ENCODE measurements at regions not wholly inside any gene's neighbourhood (a gene's known extent, or its start where the extent isn't known, plus 50 kb on each side); places are given as distances from the start of the nearest gene placed in this dataset.
A peak's percentile ranks its signal among the peaks of the same experiment; 100 is the strongest.

- H3K4me1 ChIP-seq (ENCODE audit: control insufficient read depth, extremely low read depth, insufficient read depth, low read length): no peaks in the 10 kb centered on the region
- H3K4me2 ChIP-seq (ENCODE audit: extremely low read depth, insufficient read depth, low read length): no peak overlapping the region
These were observed 288.7 kb upstream of the INTU start for GRCh38 chr4:127344071-127344470.

GRCh38 chr4:127347936-127348335, 284.8 kb upstream of the INTU start:
- no peaks in the 10 kb centered on the region for H3K27me3 ChIP-seq (ENCODE audit: control insufficient read depth, insufficient read depth, low read length)
- H3K4me3 ChIP-seq (replicated peaks in 1 of 4; ENCODE audit: control extremely low read depth in 1 of 4, insufficient read depth in 1 of 4, low read depth in 3 of 4, low read length in 4 of 4): no peak overlapping the region
- no peak overlapping the region for H2AFZ ChIP-seq (ENCODE audit: low read length)
- no peaks in the 10 kb centered on the region for H3K36me3 ChIP-seq (ENCODE audit: control insufficient read depth, insufficient read depth, low read length)
- no peak overlapping the region for H3K9ac ChIP-seq (ENCODE audit: insufficient read depth, low read length)
- H3K4me2 ChIP-seq (ENCODE audit: extremely low read depth, insufficient read depth, low read length): no peak overlapping the region
- no peaks in the 10 kb centered on the region for H3K4me1 ChIP-seq (ENCODE audit: control insufficient read depth, extremely low read depth, insufficient read depth, low read length)
- H3K9me3 ChIP-seq (ENCODE audit: control insufficient read depth, insufficient read depth, low read depth, low read length): no peaks in the 10 kb centered on the region
- H4K20me1 ChIP-seq (ENCODE audit: control insufficient read depth, extremely low read depth, insufficient read depth, low read length): no peaks in the 10 kb centered on the region
- TF ChIP-seq, protein P1, sequence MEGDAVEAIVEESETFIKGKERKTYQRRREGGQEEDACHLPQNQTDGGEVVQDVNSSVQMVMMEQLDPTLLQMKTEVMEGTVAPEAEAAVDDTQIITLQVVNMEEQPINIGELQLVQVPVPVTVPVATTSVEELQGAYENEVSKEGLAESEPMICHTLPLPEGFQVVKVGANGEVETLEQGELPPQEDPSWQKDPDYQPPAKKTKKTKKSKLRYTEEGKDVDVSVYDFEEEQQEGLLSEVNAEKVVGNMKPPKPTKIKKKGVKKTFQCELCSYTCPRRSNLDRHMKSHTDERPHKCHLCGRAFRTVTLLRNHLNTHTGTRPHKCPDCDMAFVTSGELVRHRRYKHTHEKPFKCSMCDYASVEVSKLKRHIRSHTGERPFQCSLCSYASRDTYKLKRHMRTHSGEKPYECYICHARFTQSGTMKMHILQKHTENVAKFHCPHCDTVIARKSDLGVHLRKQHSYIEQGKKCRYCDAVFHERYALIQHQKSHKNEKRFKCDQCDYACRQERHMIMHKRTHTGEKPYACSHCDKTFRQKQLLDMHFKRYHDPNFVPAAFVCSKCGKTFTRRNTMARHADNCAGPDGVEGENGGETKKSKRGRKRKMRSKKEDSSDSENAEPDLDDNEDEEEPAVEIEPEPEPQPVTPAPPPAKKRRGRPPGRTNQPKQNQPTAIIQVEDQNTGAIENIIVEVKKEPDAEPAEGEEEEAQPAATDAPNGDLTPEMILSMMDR (conservative IDR thresholded peaks at IDR 0.05 in 1 of 2, IDR thresholded peaks at IDR 0.05 in 1 of 2; ENCODE audit: low read depth in 1 of 2, low read length in 2 of 2): no peak
- no peak for TF ChIP-seq EZH2 (IDR thresholded peaks at IDR 0.05; ENCODE audit: low read length, missing control alignments)
- no peaks in the 10 kb centered on the region for H3K79me2 ChIP-seq (ENCODE audit: control insufficient read depth, insufficient read depth, low read length)
- H3K27ac ChIP-seq (ENCODE audit: insufficient read depth, low read length): no peak overlapping the region
- no peak for DNase-seq (ENCODE audit: low read depth in 2 of 2)

More at GRCh38 chr4:127344071-127344470, 288.7 kb upstream of the INTU start:
- Histone ChIP-seq H2AFZ (ENCODE audit: low read length) (no peak overlapping the region), H3K9ac (ENCODE audit: insufficient read depth, low read length) (no peak overlapping the region), H4K20me1 (ENCODE audit: control insufficient read depth, extremely low read depth, insufficient read depth, low read length) (no peaks in the 10 kb centered on the region), H3K27me3 (ENCODE audit: control insufficient read depth, insufficient read depth, low read length) (no peaks in the 10 kb centered on the region), H3K36me3 (ENCODE audit: control insufficient read depth, insufficient read depth, low read length) (no peaks in the 10 kb centered on the region), H3K9me3 (ENCODE audit: control insufficient read depth, insufficient read depth, low read depth, low read length) (no peaks in the 10 kb centered on the region), H3K27ac (ENCODE audit: insufficient read depth, low read length) (no peak overlapping the region), H3K4me3 (replicated peaks in 1 of 4; ENCODE audit: control extremely low read depth in 1 of 4, insufficient read depth in 1 of 4, low read depth in 3 of 4, low read length in 4 of 4) (no peak overlapping the region), H3K79me2 (ENCODE audit: control insufficient read depth, insufficient read depth, low read length) (no peaks in the 10 kb centered on the region)
- no peak for DNase-seq (ENCODE audit: low read depth in 2 of 2)
- TF ChIP-seq, protein P1 (conservative IDR thresholded peaks at IDR 0.05 in 1 of 2, IDR thresholded peaks at IDR 0.05 in 1 of 2; ENCODE audit: low read depth in 1 of 2, low read length in 2 of 2): no peak
- TF ChIP-seq EZH2 (IDR thresholded peaks at IDR 0.05; ENCODE audit: low read length, missing control alignments): no peak

DNA sequence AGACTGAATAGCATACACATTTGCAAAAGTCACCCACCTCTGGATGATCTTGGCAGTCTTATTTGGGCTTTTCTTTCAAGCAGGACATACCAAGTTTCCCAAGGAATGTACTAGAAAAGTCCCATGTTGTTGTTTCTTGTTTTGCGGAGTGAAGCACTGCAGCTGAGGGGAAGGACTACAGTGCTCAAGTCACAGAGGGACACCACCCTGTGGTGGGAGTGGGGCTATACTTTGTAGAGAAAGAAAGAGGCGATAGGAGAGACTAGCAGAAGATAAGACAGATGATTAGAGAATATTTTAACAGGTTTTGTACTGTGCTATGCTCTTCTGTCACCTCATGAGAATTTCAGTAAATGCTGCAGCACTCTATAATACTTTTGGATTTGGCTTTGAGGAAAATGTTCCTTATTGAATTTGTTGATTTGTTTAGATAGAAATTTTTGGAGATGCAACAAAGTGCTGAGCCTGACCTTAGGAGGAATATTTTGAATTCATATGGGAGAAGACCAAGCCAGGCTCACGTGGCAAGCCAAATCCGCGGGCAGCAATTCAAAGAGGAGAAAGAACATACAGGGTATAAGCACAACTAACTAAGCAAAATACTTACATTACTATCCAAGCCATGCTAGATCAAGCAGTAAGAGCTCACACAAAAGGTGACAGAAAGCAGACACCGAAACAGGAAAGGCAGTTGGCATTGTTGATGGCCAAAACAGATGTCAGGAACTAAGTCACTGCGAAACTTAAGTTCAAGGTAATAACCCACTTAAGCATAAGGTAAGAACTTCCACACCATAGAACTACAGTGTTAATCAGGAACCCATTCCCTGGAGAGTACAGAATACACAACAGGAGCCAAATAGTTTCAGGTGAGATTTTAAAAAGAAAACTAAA, 280.3 kb upstream of the INTU start:
- TF ChIP-seq, protein P1 (conservative IDR thresholded peaks at IDR 0.05 in 1 of 2, IDR thresholded peaks at IDR 0.05 in 1 of 2; ENCODE audit: low read depth in 1 of 2, low read length in 2 of 2): peak in 1 of 2 donors; percentile 5
- no peak for TF ChIP-seq EZH2 (IDR thresholded peaks at IDR 0.05; ENCODE audit: low read length, missing control alignments)
- H3K36me3 ChIP-seq (ENCODE audit: control insufficient read depth, insufficient read depth, low read length): no peaks in the 10 kb centered on the region
- H3K79me2 ChIP-seq (ENCODE audit: control insufficient read depth, insufficient read depth, low read length): no peaks in the 10 kb centered on the region
- H3K4me1 ChIP-seq (ENCODE audit: control insufficient read depth, extremely low read depth, insufficient read depth, low read length): no peaks in the 10 kb centered on the region
- no peak overlapping the region for H3K4me3 ChIP-seq (replicated peaks in 1 of 4; ENCODE audit: control extremely low read depth in 1 of 4, insufficient read depth in 1 of 4, low read depth in 3 of 4, low read length in 4 of 4)
- no peaks in the 10 kb centered on the region for H3K27me3 ChIP-seq (ENCODE audit: control insufficient read depth, insufficient read depth, low read length)
- H3K4me2 ChIP-seq (ENCODE audit: extremely low read depth, insufficient read depth, low read length): no peak overlapping the region
- no peak overlapping the region for H3K9ac ChIP-seq (ENCODE audit: insufficient read depth, low read length)
- DNase-seq (ENCODE audit: low read depth in 2 of 2): no peak
- no peak overlapping the region for H3K27ac ChIP-seq (ENCODE audit: insufficient read depth, low read length)
- no peaks in the 10 kb centered on the region for H4K20me1 ChIP-seq (ENCODE audit: control insufficient read depth, extremely low read depth, insufficient read depth, low read length)
- H3K9me3 ChIP-seq (ENCODE audit: control insufficient read depth, insufficient read depth, low read depth, low read length): no peaks in the 10 kb centered on the region
- no peak overlapping the region for H2AFZ ChIP-seq (ENCODE audit: low read length)

Data from fibroblast of lung (primary cell).